22Rv1 (cell line): ENCODE measurements at regions not wholly inside any gene's neighbourhood (a gene's known extent, or its start where the extent isn't known, plus 50 kb on each side); places are given as distances from the start of the nearest gene placed in this dataset.

Experiments used
- CTCF ChIP-seq: fragments of 450-650 bp; IDR thresholded peaks from 2 replicates; pipeline ENCODE4 v1.5.1; 2017; ENCODE audit warnings: mild to moderate bottlenecking
- ZFX ChIP-seq: fragments of 450-650 bp; IDR thresholded peaks from 2 replicates; pipeline ENCODE4 v1.6.1; 2017; ENCODE audit warnings: antibody characterized with exemption, borderline replicate concordance

GRCh38 chr3:187998611-187999010 is 155.3 kb upstream of the LPP start:
- TF ChIP-seq CTCF: no peak
- TF ChIP-seq ZFX: no peak
